H1 (cell line): ENCODE measurements at regions not wholly inside any gene's neighbourhood (a gene's known extent, or its start where the extent isn't known, plus 50 kb on each side); places are given as distances from the start of the nearest gene placed in this dataset.

Experiments
- BCL11A ChIP-seq, 2 experiments: IDR thresholded peaks; one replicate each; pipeline ENCODE4 v1.6.1; 2011; ENCODE audit warnings: low read depth in 2 of 2, low read length in 2 of 2, mild to moderate bottlenecking in 2 of 2
- CREB1 ChIP-seq: IDR thresholded peaks from 2 replicates; pipeline ENCODE4 v1.6.1; 2012; ENCODE audit warnings: inconsistent platforms
- EP300 ChIP-seq, 2 experiments: IDR thresholded peaks; 1 replicate in 1 of 2; 2 replicates in 1 of 2; pipeline ENCODE4 v1.6.1; 2011 to 2012; ENCODE audit warnings: low read depth in 2 of 2, low read length in 2 of 2, mild to moderate bottlenecking in 2 of 2, borderline replicate concordance in 1 of 2, inconsistent platforms in 1 of 2, moderate library complexity in 1 of 2
- GABPA ChIP-seq: IDR thresholded peaks from 2 replicates; pipeline ENCODE4 v1.6.1; 2011; ENCODE audit warnings: mild to moderate bottlenecking, low read length, moderate library complexity, borderline replicate concordance; ENCODE audit not compliant: insufficient read depth
- GTF2F1 ChIP-seq: IDR thresholded peaks from 2 replicates; pipeline ENCODE4 v1.6.1; 2012; ENCODE audit warnings: low read depth, low read length, improper control_type of control experiment, borderline replicate concordance
- MAFK ChIP-seq: IDR thresholded peaks from 2 replicates; pipeline ENCODE4 v1.6.1; 2012; ENCODE audit warnings: low read depth, mild to moderate bottlenecking, improper control_type of control experiment, low read length
- POLR2A ChIP-seq, 2 experiments: IDR thresholded peaks; 1 replicate in 1 of 2; 2 replicates in 1 of 2; pipeline ENCODE4 v1.6.1; 2011; ENCODE audit warnings: low read depth in 2 of 2, low read length in 2 of 2, mild to moderate bottlenecking in 2 of 2; ENCODE audit errors: control extremely low read depth in 1 of 2
- RAD21 ChIP-seq, 2 experiments: IDR thresholded peaks in 1 of 2; conservative IDR thresholded peaks in 1 of 2; 2 replicates each; pipeline ENCODE4 v1.6.1; 2011; ENCODE audit warnings: low read depth in 2 of 2, low read length in 2 of 2, improper control_type of control experiment in 1 of 2, inconsistent platforms in 1 of 2, mild to moderate bottlenecking in 1 of 2, moderate library complexity in 1 of 2
- RNF2 ChIP-seq: fragments of 200-900, 300-1000 bp; sonication (generic); IDR thresholded peaks from 2 replicates; pipeline ENCODE4 v1.7.1; 2016; ENCODE audit warnings: borderline replicate concordance, low read depth, mild to moderate bottlenecking, antibody characterized with exemption, low read length; ENCODE audit not compliant: poor library complexity, severe bottlenecking; ENCODE audit errors: missing control alignments
- RXRA ChIP-seq: IDR thresholded peaks from 2 replicates; pipeline ENCODE4 v1.6.1; 2011; ENCODE audit warnings: low read depth, mild to moderate bottlenecking, low read length, moderate library complexity; ENCODE audit not compliant: insufficient read depth
- SRF ChIP-seq: IDR thresholded peaks from 2 replicates; pipeline ENCODE4 v1.6.1; 2011; ENCODE audit warnings: mild to moderate bottlenecking, low read depth, low read length, moderate library complexity
- TAF1 ChIP-seq: IDR thresholded peaks from 2 replicates; pipeline ENCODE4 v1.6.1; 2011; ENCODE audit warnings: mild to moderate bottlenecking, low read depth, low read length
- TF ChIP-seq, protein P1 (sequence below), 3 experiments: IDR thresholded peaks; 1 replicate in 2 of 3; 2 replicates in 1 of 3; pipeline versions ENCODE4 v1.5.1 to v1.6.1; 2011; ENCODE audit warnings: low read length in 3 of 3, mild to moderate bottlenecking in 3 of 3, inconsistent platforms in 2 of 3, low read depth in 1 of 3, moderate library complexity in 1 of 3; ENCODE audit not compliant: insufficient read depth in 1 of 3; ENCODE audit errors: control extremely low read depth in 1 of 3
- TF ChIP-seq, protein P2 (sequence below): IDR thresholded peaks from 2 replicates; pipeline ENCODE4 v1.6.1; 2012; ENCODE audit warnings: inconsistent platforms

DNA sequence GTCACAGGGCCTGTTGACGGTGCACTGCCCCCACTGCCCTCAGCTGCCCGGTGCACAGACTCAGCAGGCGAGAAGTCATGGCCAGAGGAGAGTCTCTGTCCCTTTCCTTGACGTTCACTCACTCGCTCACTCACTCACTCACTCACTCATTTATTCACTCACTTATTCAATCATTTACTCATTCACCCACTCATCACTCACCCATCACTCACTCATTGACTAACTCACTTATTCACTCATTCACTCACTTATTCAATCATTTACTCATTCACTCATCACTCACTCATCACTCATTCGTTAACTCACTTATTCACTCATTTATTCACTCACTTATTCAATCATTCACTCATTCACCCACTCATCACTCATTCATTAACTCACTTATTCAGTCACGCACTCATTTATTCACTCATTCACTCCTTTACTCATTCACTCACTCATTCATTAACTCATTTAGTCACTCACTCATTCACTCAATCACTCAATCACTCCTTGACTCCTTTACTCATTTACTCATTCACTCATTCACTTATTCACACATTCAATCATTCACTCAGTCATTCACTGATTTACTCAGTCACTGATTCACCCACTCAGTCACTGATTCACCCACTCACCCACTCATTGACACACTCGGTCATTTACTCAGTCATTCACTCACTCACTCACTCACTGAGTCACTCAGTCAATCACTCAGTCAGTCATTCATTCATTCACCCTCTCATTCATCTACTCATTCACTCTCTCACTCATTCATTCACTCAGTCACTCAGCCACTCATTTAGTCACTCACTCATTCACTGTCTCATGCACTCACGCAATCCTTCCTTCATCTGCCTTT is 1193.5 kb downstream of the BRD1 start:
- TF ChIP-seq GTF2F1 (no peak), RNF2 (no peak), SRF (no peak), TAF1 (no peak), BCL11A (IDR thresholded peaks at IDR 0.05; ENCODE audit: low read depth in 2 of 2, low read length in 2 of 2) (no peak), POLR2A (IDR thresholded peaks at IDR 0.05; ENCODE audit: control extremely low read depth in 1 of 2, low read depth in 2 of 2, low read length in 2 of 2) (no peak), CREB1 (no peak), EP300 (IDR thresholded peaks at IDR 0.05; ENCODE audit: borderline replicate concordance in 1 of 2, low read depth in 2 of 2, low read length in 2 of 2) (no peak), MAFK (no peak), GABPA (no peak), RAD21 (IDR thresholded peaks at IDR 0.05 in 1 of 2, conservative IDR thresholded peaks at IDR 0.05 in 1 of 2; ENCODE audit: low read depth in 2 of 2, low read length in 2 of 2) (no peak), RXRA (no peak)
- TF ChIP-seq, protein P1, sequence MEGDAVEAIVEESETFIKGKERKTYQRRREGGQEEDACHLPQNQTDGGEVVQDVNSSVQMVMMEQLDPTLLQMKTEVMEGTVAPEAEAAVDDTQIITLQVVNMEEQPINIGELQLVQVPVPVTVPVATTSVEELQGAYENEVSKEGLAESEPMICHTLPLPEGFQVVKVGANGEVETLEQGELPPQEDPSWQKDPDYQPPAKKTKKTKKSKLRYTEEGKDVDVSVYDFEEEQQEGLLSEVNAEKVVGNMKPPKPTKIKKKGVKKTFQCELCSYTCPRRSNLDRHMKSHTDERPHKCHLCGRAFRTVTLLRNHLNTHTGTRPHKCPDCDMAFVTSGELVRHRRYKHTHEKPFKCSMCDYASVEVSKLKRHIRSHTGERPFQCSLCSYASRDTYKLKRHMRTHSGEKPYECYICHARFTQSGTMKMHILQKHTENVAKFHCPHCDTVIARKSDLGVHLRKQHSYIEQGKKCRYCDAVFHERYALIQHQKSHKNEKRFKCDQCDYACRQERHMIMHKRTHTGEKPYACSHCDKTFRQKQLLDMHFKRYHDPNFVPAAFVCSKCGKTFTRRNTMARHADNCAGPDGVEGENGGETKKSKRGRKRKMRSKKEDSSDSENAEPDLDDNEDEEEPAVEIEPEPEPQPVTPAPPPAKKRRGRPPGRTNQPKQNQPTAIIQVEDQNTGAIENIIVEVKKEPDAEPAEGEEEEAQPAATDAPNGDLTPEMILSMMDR (IDR thresholded peaks at IDR 0.05; ENCODE audit: control extremely low read depth in 1 of 3, insufficient read depth in 1 of 3, low read depth in 1 of 3, low read length in 3 of 3) = no peak
- TF ChIP-seq, protein P2, sequence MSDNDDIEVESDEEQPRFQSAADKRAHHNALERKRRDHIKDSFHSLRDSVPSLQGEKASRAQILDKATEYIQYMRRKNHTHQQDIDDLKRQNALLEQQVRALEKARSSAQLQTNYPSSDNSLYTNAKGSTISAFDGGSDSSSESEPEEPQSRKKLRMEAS = no peak
